Osteoblast (primary cell): ENCODE measurements at regions not wholly inside any gene's neighbourhood (a gene's known extent, or its start where the extent isn't known, plus 50 kb on each side); places are given as distances from the start of the nearest gene placed in this dataset.

Experiments
- DNase-seq: peaks from one replicate; pipeline ENCODE4 v3.0.0; 2011; ENCODE audit warnings: low spot score, mixed read lengths; ENCODE audit not compliant: insufficient read length; ENCODE audit errors: missing footprints
- H2AFZ ChIP-seq: 2 replicates; pipeline ENCODE4 v1.6.0; 2011; ENCODE audit warnings: mild to moderate bottlenecking, low read length
- H3K27ac ChIP-seq: 2 replicates; pipeline ENCODE4 v1.5.1; 2011; ENCODE audit warnings: mild to moderate bottlenecking, low read depth, low read length, moderate library complexity
- H3K27me3 ChIP-seq: 2 replicates; pipeline ENCODE4 v1.6.0; 2012; ENCODE audit warnings: mild to moderate bottlenecking, control low read depth, inconsistent platforms, low read length, moderate library complexity; ENCODE audit not compliant: insufficient read depth
- H3K36me3 ChIP-seq: 2 replicates; pipeline ENCODE4 v1.5.1; 2011; ENCODE audit warnings: mild to moderate bottlenecking, low read length, control low read depth, moderate library complexity; ENCODE audit not compliant: insufficient read depth
- H3K4me1 ChIP-seq: 2 replicates; pipeline ENCODE4 v1.5.1; 2011; ENCODE audit warnings: mild to moderate bottlenecking, low read length, control low read depth, moderate library complexity; ENCODE audit not compliant: insufficient read depth
- H3K4me2 ChIP-seq: 2 replicates; pipeline ENCODE4 v1.6.0; 2011; ENCODE audit warnings: mild to moderate bottlenecking, low read length; ENCODE audit not compliant: insufficient read depth
- H3K4me3 ChIP-seq: fragments of 200-600 bp; sonication (generic); 3 replicates; pipeline ENCODE4 v1.5.1; 2012; ENCODE audit warnings: mild to moderate bottlenecking, low read length, inconsistent platforms; ENCODE audit not compliant: insufficient read depth
- H3K79me2 ChIP-seq: 2 replicates; pipeline ENCODE4 v1.6.0; 2012; ENCODE audit warnings: mild to moderate bottlenecking, low read length, control low read depth, inconsistent platforms; ENCODE audit not compliant: insufficient read depth
- H3K9me3 ChIP-seq: 2 replicates; pipeline ENCODE4 v1.5.1; 2011; ENCODE audit warnings: low read depth, low read length, control low read depth
- H4K20me1 ChIP-seq: 2 replicates; pipeline ENCODE4 v1.6.0; 2012; ENCODE audit warnings: mild to moderate bottlenecking, low read length, control low read depth; ENCODE audit not compliant: insufficient read depth
- CTCF ChIP-seq: IDR thresholded peaks from 2 replicates; pipeline ENCODE4 v1.5.1; 2011; ENCODE audit warnings: mild to moderate bottlenecking, low read depth, low read length, moderate library complexity; ENCODE audit errors: extremely low read depth

GRCh38 chr6:21824431-21825177, 231.1 kb downstream of the SOX4 start:
- no peak for DNase-seq
- no peak overlapping the region for H3K4me2 ChIP-seq
- no peak for TF ChIP-seq CTCF

GRCh38 chr6:21826023-21826422, 232.5 kb downstream of the SOX4 start:
- Histone ChIP-seq H3K79me2 (no peaks in the 10 kb centered on the region), H4K20me1 (no peaks in the 10 kb centered on the region), H3K27ac (no peak overlapping the region), H3K4me1 (no peaks in the 10 kb centered on the region), H3K36me3 (no peaks in the 10 kb centered on the region), H3K9me3 (no peaks in the 10 kb centered on the region), H2AFZ (no peak overlapping the region), H3K4me3 (no peak overlapping the region), H3K27me3 (no peaks in the 10 kb centered on the region), H3K4me2 (no peak overlapping the region)
- no peak for TF ChIP-seq CTCF
- DNase-seq = no peak

More at GRCh38 chr6:21824431-21825177, 231.1 kb downstream of the SOX4 start:
- Histone ChIP-seq H3K36me3 (no peaks in the 10 kb centered on the region), H3K27me3 (no peaks in the 10 kb centered on the region), H3K79me2 (no peaks in the 10 kb centered on the region), H2AFZ (no peak overlapping the region), H4K20me1 (no peaks in the 10 kb centered on the region), H3K9me3 (no peaks in the 10 kb centered on the region), H3K4me1 (no peaks in the 10 kb centered on the region), H3K4me3 (no peak overlapping the region), H3K27ac (no peak overlapping the region)

GRCh38 chr6:21826904-21827303, 233.4 kb downstream of the SOX4 start:
- Histone ChIP-seq H3K36me3 (no peaks in the 10 kb centered on the region), H3K27me3 (no peaks in the 10 kb centered on the region), H3K79me2 (no peaks in the 10 kb centered on the region), H3K9me3 (no peaks in the 10 kb centered on the region), H3K27ac (no peak overlapping the region), H3K4me2 (no peak overlapping the region), H2AFZ (no peak overlapping the region), H4K20me1 (no peaks in the 10 kb centered on the region), H3K4me1 (peaks cover 4% of the 10 kb centered on the region), H3K4me3 (no peak overlapping the region)
- DNase-seq = no peak
- TF ChIP-seq CTCF = no peak

- Histone ChIP-seq H3K9me3 (no peaks in the 10 kb centered on the region), H3K4me2 (no peak overlapping the region), H3K27ac (no peak overlapping the region), H3K27me3 (no peaks in the 10 kb centered on the region), H4K20me1 (no peaks in the 10 kb centered on the region), H3K4me1 (peaks cover 8% of the 10 kb centered on the region), H3K36me3 (no peaks in the 10 kb centered on the region), H3K4me3 (no peak overlapping the region), H3K79me2 (no peaks in the 10 kb centered on the region), H2AFZ (no peak overlapping the region)
- DNase-seq = no peak
- no peak for TF ChIP-seq CTCF
Measured at GRCh38 chr6:21827425-21828202, 234.1 kb downstream of the SOX4 start.
